ENCODE measurements at regions not wholly inside any gene's neighbourhood (a gene's known extent, or its start where the extent isn't known, plus 50 kb on each side); places are given as distances from the start of the nearest gene placed in this dataset.

DNA sequence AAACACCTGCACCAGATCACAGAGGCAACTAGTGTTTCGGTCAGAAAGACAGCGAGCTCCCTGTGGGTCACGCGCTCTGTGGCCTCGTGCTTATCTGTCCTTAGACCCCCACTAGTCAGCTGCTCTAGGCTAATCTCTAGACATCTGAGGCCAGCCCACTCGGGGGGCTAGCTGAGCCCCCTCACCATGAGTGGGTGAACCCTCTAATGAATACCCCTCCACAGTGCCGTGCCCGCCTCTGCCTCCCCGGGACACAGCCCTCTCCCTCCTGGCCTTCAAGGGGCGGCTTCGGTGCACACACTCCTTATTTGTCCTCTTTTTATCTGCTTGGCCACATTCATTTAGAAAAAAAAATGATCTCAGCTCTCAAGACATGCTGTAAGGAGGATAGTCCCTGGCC, 320.1 kb downstream of the C16orf95 start:
- TF ChIP-seq POLR2A (IDR thresholded peaks at IDR 0.05; ENCODE audit: low read depth, low read length) (no peak), POLR2AphosphoS5 (IDR thresholded peaks at IDR 0.05; ENCODE audit: low read depth, low read length) (no peak), TAF1 (IDR thresholded peaks at IDR 0.05; ENCODE audit: borderline replicate concordance, low read depth, low read length) (no peak)

Data from GM12892 (cell line).